GM18858 (cell line): ENCODE measurements at regions not wholly inside any gene's neighbourhood (a gene's known extent, or its start where the extent isn't known, plus 50 kb on each side); places are given as distances from the start of the nearest gene placed in this dataset.

Experiments used
- ATAC-seq: cut with Tn5 transposase; IDR thresholded peaks from one replicate; pipeline ENCODE4 v1.9.1; 2021; ENCODE audit not compliant: unreplicated experiment

DNA sequence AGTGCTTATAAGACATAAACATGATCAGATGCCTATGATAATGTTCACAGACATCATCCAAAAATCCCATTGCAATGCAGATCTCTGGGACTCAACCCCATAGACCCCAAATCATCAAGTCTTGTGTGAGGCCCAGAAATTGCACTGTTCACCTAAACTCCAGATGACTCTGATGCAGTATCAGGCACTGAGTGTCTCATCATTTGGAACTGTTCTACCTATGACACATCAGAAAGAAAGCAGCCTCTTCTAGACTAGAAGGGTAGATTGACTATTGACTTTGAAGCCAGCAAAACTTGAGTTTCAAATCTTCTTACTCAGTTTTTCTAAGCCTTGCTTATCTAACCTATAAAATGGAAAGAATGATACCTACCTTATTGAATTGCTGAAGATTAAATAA lies 58.7 kb upstream of the PAPPA start:
- ATAC-seq, result no peak

DNA sequence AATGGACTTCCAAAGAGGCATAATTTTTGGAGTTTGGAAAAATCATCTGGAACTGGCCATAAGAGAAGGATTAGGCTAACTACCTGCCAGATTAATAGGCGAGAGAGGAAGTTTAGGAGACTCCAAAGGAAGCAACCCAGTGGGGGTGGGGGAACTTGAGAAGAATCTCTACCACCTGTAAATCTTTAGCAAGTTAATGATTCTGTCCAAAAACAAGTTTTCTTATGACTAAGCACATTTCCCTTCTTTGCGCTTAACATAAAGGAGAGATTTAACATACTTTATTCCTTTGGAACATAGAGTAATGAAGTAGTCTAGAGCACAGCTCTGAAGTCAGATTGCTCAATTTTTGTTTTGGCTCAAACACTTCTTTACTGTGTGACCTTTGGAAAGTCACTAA lies 58.2 kb upstream of the PAPPA start:
- ATAC-seq, result no peak

DNA sequence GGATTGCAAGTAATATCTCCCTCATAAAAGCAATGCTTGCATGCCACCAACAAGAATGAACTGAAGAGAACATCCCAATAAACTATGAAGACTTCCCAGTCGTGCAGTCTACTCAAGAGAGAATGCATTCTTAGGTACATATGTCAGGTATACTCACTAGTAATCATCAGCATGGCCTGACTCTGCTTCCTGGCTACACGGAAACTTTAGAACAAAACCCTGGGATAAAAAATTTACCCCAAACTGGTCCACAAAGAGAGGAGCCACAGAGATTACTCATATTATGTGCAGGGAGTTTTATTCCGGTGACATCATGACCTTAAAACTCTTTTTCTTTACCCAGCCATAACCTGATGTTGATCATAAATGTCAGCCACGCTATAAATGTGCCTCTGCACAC lies 57.5 kb upstream of the PAPPA start:
- no peak for ATAC-seq

DNA sequence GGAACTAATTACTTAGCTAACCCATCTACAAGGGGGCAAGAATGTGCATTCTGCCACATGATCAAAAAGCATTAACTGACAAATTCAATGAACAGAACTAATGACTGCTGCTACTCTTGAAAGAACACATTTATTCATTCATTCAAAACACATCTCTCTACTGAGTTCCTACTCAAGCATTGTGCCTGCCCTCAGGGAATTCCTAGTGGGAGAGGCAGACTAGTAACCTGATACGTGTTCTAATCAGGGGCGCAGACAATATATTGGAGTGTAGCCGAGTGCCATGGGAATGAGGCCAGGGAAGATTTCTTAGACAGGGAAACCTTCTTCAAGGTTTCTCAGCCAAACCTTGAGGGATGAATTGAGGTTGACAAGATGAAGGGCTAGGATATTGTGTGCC lies 56.7 kb upstream of the PAPPA start:
- ATAC-seq, result no peak

DNA sequence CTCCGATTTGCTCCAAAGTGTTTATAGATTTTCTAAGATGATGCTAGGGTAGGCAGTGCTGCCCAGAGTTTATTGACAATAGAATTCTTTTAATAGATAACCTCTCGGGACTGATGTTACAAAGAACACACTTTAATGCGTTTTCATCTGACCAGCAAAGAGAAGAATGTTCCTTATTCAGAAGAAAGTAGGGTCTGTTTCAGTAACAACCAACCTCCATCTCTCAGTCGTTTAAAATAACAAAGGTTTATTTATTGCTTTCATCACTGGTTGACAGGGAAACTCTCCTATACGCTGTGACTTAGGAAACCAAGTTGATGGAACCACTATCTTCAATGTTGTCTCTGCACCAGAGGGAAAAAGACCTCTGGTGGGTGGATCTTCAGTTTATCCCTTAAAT lies 55.1 kb upstream of the PAPPA start:
- no peak for ATAC-seq

DNA sequence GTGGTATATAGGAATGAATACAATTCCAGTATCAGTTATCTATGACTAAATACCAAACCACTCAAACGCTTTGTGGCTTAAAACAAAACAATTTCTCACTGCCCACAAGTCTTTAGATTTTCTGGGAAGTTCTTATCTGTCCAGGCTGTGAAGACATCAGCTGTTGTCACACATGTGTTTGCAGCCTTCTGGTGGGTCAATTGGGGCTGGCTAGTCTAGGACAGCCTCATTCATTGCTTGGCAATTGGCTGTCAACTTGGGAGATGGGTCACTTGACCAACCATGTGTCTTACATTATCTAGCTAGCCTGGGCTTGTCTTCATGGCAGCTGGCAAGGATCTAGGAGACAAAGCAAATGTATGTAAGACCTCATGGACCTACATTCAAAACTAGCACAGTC lies 53.8 kb upstream of the PAPPA start:
- no peak for ATAC-seq

DNA sequence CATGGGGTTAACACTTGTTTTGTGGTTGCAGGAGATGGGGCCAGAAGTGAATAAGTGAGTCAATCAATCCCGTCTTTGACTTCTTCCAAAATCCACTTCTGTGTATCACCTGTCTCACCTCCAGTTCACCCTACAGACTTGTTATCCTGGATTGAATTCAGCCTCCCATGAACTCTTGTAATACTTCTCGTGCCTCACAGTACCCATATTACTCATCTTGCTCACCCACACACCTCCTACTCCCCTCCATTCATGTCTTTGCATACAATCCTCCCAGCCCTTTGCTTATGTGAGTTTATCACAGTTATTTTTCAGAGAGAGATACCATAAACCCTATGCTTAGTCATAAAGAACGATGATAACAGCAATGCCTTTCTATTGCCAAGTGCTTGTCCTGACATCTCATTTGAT lies 52.9 kb upstream of the PAPPA start:
- ATAC-seq, result no peak

DNA sequence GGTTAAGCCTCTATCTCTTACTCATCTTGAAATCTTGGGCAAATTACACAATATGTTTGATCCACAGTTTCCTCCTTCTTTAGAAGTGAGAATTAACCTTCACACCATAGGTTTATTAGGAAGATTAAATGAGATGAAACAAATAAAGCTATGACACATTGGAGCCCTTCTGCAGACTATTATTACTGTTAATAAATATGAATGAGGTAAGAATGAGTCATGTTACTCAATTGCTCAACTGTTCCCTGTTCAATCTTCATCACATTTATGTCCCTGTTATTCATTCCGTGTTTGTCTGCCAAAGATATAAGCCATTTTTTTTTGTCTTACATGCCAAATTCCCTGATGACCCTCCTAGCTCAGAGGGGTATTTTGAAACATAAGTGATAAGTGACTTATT lies 52.1 kb upstream of the PAPPA start:
- no peak for ATAC-seq

DNA sequence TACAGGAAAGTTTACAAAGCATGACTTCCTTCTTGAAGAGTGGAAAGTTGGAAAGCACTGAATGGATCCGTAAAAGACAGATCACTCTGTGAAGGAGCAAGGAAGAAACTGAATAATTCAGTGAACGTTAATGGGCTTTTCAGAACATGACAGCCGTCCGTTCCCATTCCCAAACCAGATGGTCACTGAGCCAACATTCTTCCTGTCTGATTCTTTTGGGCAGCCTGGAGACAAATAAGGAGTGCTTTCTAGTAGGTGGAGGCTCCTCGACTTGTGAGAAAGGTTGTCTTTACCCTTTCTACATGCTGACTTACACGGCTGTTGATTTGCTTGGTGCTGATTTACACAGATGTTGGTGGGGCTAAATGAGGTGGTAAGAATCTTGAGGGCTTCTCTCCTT lies 51.0 kb upstream of the PAPPA start:
- no peak for ATAC-seq
